ENCODE measurements at regions not wholly inside any gene's neighbourhood (a gene's known extent, or its start where the extent isn't known, plus 50 kb on each side); places are given as distances from the start of the nearest gene placed in this dataset.

DNA sequence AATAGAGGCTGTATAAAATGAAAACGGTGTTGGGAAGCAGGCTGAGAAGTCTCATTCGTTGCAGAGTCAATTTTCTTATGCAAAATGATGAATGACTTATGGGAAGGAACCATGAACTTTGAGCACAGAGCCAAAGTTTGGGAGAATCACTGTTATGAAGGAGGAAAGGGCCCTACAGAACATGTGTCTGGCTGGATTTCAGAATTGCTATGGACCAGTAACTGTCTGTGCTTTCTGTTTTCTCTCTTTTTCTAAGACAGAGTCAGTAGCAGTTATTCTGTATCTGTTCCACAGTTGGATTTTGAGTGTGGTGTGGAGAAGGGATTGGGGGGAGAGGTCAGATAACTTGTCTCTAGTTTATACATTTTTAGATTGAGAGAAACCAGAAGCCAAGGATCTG is 265.0 kb upstream of the HS3ST1 start:
- Histone ChIP-seq H3K9me3 (replicated peaks; ENCODE audit: insufficient read depth, low read length) (no peaks in the 10 kb centered on the region), H3K79me2 (ENCODE audit: low read length) (no peaks in the 10 kb centered on the region), H4K20me1 (ENCODE audit: insufficient read depth, low read length) (no peaks in the 10 kb centered on the region), H3K4me1 (ENCODE audit: low read length) (peaks cover 13% of the 10 kb centered on the region), H2AFZ (ENCODE audit: low read length) (no peak overlapping the region), H3K4me3 (ENCODE audit: low read length) (no peak overlapping the region), H3K27me3 (replicated peaks; ENCODE audit: insufficient read depth, low read length) (no peaks in the 10 kb centered on the region), H3K9me2 (replicated peaks; ENCODE audit: insufficient read depth, low read length) (no peaks in the 10 kb centered on the region), H3K27ac (ENCODE audit: low read length) (no peak overlapping the region), H3K4me2 (ENCODE audit: low read depth, low read length) (no peak overlapping the region), H3K36me3 (replicated peaks; ENCODE audit: insufficient read depth, low read length) (no peaks in the 10 kb centered on the region), H3K9ac (ENCODE audit: low read length) (no peak overlapping the region), H3F3A (ENCODE audit: insufficient read depth, low read length) (no peaks in the 10 kb centered on the region)
- DNase-seq: no peak
- TF ChIP-seq, protein P1, sequence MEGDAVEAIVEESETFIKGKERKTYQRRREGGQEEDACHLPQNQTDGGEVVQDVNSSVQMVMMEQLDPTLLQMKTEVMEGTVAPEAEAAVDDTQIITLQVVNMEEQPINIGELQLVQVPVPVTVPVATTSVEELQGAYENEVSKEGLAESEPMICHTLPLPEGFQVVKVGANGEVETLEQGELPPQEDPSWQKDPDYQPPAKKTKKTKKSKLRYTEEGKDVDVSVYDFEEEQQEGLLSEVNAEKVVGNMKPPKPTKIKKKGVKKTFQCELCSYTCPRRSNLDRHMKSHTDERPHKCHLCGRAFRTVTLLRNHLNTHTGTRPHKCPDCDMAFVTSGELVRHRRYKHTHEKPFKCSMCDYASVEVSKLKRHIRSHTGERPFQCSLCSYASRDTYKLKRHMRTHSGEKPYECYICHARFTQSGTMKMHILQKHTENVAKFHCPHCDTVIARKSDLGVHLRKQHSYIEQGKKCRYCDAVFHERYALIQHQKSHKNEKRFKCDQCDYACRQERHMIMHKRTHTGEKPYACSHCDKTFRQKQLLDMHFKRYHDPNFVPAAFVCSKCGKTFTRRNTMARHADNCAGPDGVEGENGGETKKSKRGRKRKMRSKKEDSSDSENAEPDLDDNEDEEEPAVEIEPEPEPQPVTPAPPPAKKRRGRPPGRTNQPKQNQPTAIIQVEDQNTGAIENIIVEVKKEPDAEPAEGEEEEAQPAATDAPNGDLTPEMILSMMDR (IDR thresholded peaks at IDR 0.05; ENCODE audit: low read length): no peak
- no peak for TF ChIP-seq EZH2phosphoT487 (IDR thresholded peaks at IDR 0.05; ENCODE audit: low read length)
- no peak for TF ChIP-seq EZH2 (optimal IDR thresholded peaks at IDR 0.05; ENCODE audit: low read depth, low read length)

DNA sequence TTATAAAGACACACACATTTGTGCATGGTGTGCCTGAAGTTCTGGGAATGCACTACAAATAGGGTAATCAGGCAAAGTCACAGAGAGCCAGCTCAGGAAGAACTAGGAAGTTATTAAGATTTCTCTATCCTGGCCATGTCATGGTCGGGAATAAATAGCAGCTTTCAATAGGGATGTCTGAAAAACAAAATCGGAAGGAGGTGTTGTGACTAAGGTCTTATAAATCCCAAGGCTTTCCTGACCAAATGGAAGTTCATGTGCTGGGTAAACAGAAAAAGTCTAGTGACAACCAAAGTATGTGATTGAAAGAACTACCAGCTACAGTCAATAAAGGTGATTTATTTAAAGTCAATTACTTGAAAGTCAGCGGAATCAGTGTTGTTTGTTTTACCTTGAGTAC is 262.5 kb upstream of the HS3ST1 start:
- TF ChIP-seq EZH2phosphoT487 (IDR thresholded peaks at IDR 0.05; ENCODE audit: low read length): no peak
- TF ChIP-seq EZH2 (optimal IDR thresholded peaks at IDR 0.05; ENCODE audit: low read depth, low read length): no peak
- TF ChIP-seq, protein P1 (IDR thresholded peaks at IDR 0.05; ENCODE audit: low read length): no peak
- no peaks in the 10 kb centered on the region for H3K9me3 ChIP-seq (replicated peaks; ENCODE audit: insufficient read depth, low read length)

DNA sequence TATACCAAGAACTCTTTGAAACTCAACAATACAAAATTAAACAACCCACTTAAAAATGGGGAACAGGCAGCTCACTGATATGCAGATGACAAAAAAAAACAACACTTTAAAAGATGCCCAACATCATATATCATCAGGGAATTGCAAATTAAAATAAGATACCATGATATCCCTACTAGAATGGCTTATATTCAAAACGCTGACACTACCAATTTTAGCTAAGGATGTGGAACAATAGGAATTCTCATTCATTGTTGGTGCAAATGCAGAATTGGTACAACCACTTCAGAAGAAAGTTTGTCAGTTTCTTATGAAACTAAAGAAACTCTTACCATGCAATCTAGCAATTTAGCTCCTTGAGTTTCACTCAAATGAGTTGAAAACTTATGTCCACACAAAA is 259.0 kb upstream of the HS3ST1 start:
- H3K9ac ChIP-seq (ENCODE audit: low read length): no peak overlapping the region
- no peak overlapping the region for H2AFZ ChIP-seq (ENCODE audit: low read length)
- no peak overlapping the region for H3K27ac ChIP-seq (ENCODE audit: low read length)
- no peak overlapping the region for H3K4me2 ChIP-seq (ENCODE audit: low read depth, low read length)
- H3K36me3 ChIP-seq (replicated peaks; ENCODE audit: insufficient read depth, low read length): no peaks in the 10 kb centered on the region
- no peaks in the 10 kb centered on the region for H4K20me1 ChIP-seq (ENCODE audit: insufficient read depth, low read length)
- H3K4me3 ChIP-seq (ENCODE audit: low read length): no peak overlapping the region
- DNase-seq: no peak
- no peaks in the 10 kb centered on the region for H3K79me2 ChIP-seq (ENCODE audit: low read length)
- H3F3A ChIP-seq (ENCODE audit: insufficient read depth, low read length): no peaks in the 10 kb centered on the region
- peaks cover 13% of the 10 kb centered on the region for H3K4me1 ChIP-seq (ENCODE audit: low read length)
- TF ChIP-seq, protein P1 (IDR thresholded peaks at IDR 0.05; ENCODE audit: low read length): no peak
- TF ChIP-seq EZH2 (optimal IDR thresholded peaks at IDR 0.05; ENCODE audit: low read depth, low read length): no peak
- TF ChIP-seq EZH2phosphoT487 (IDR thresholded peaks at IDR 0.05; ENCODE audit: low read length): no peak
- H3K9me2 ChIP-seq (replicated peaks; ENCODE audit: insufficient read depth, low read length): no peaks in the 10 kb centered on the region
- H3K9me3 ChIP-seq (replicated peaks; ENCODE audit: insufficient read depth, low read length): no peaks in the 10 kb centered on the region
- no peaks in the 10 kb centered on the region for H3K27me3 ChIP-seq (replicated peaks; ENCODE audit: insufficient read depth, low read length)

More for the DNA sequence above, 262.5 kb upstream of the HS3ST1 start:
- Histone ChIP-seq H3K27ac (ENCODE audit: low read length) (no peak overlapping the region), H3K9ac (ENCODE audit: low read length) (no peak overlapping the region), H3K79me2 (ENCODE audit: low read length) (no peaks in the 10 kb centered on the region), H3K4me1 (ENCODE audit: low read length) (peaks cover 13% of the 10 kb centered on the region), H3K4me2 (ENCODE audit: low read depth, low read length) (no peak overlapping the region), H3K36me3 (replicated peaks; ENCODE audit: insufficient read depth, low read length) (no peaks in the 10 kb centered on the region), H2AFZ (ENCODE audit: low read length) (no peak overlapping the region), H3K9me2 (replicated peaks; ENCODE audit: insufficient read depth, low read length) (no peaks in the 10 kb centered on the region), H3F3A (ENCODE audit: insufficient read depth, low read length) (no peaks in the 10 kb centered on the region), H4K20me1 (ENCODE audit: insufficient read depth, low read length) (no peaks in the 10 kb centered on the region), H3K27me3 (replicated peaks; ENCODE audit: insufficient read depth, low read length) (no peaks in the 10 kb centered on the region), H3K4me3 (ENCODE audit: low read length) (no peak overlapping the region)
- no peak for DNase-seq
